C1 segment of cervical spinal cord (tissue), 14 donors: ENCODE measurements at regions not wholly inside any gene's neighbourhood (a gene's known extent, or its start where the extent isn't known, plus 50 kb on each side); places are given as distances from the start of the nearest gene placed in this dataset.

Source experiments
- DNase-seq, 14 donors: peaks; one replicate each; lab custom pipeline; 2025; lab: John Stamatoyannopoulos, UW

GRCh38 chr10:20954519-20954918 is 57.4 kb upstream of the NEBL start:
- DNase-seq = no peak

- no peak for DNase-seq
Observed at GRCh38 chr10:20953120-20953519, 56.0 kb upstream of the NEBL start.

- DNase-seq = no peak
Observed at GRCh38 chr10:20949967-20950366, 52.9 kb upstream of the NEBL start.

- no peak for DNase-seq
Observed at GRCh38 chr10:20948686-20949327, 51.7 kb upstream of the NEBL start.
